A549 (cell line): ENCODE measurements at regions not wholly inside any gene's neighbourhood (a gene's known extent, or its start where the extent isn't known, plus 50 kb on each side); places are given as distances from the start of the nearest gene placed in this dataset.
"Not testable (repeated sequence)": the region's sequence is repeated elsewhere in the genome, so short reads cannot be mapped to it uniquely, and the experiment has no call there.

Source experiments
- CBX2 ChIP-seq: fragments of 200-600 bp; sonication (generic); IDR thresholded peaks from 2 replicates; pipeline ENCODE4 v1.6.1; 2016; ENCODE audit warnings: low read depth, mild to moderate bottlenecking, borderline replicate concordance
- EP300 ChIP-seq, 2 experiments: fragments of >200 bp; sonication (Bioruptor Twin); formaldehyde crosslinking; IDR thresholded peaks; 2 replicates in 1 of 2; 3 replicates in 1 of 2; pipeline ENCODE4 v1.6.1; 2016 to 2017
- GATA3 ChIP-seq: IDR thresholded peaks from 2 replicates; pipeline ENCODE4 v1.6.1; 2012; ENCODE audit warnings: borderline replicate concordance
- HDAC2 ChIP-seq: fragments of 200-600 bp; sonication (generic); IDR thresholded peaks from 2 replicates; pipeline ENCODE4 v1.6.1; 2016
- KDM1A ChIP-seq: fragments of 200-600 bp; sonication (generic); IDR thresholded peaks from 2 replicates; pipeline ENCODE4 v1.6.1; 2016; ENCODE audit warnings: low read depth, mild to moderate bottlenecking
- MAFK ChIP-seq: fragments of 450-650 bp; IDR thresholded peaks from 2 replicates; pipeline ENCODE4 v1.6.1; 2014; ENCODE audit not compliant: partially characterized antibody
- POLR2A ChIP-seq: IDR thresholded peaks from 2 replicates; pipeline ENCODE4 v1.6.1; 2012; ENCODE audit warnings: mild to moderate bottlenecking, low read length
- SMC3 ChIP-seq: fragments of >200 bp; sonication (Bioruptor Twin); formaldehyde crosslinking; IDR thresholded peaks from 3 replicates; pipeline ENCODE4 v1.6.1; 2018; ENCODE audit warnings: inconsistent platforms
- SREBF2 ChIP-seq: fragments of 450-650 bp; IDR thresholded peaks from 2 replicates; pipeline ENCODE4 v1.6.1; 2014; ENCODE audit warnings: mild to moderate bottlenecking, moderate library complexity
- TF ChIP-seq, protein P1 (sequence below): fragments of >200 bp; sonication (Bioruptor Twin); formaldehyde crosslinking; IDR thresholded peaks from 3 replicates; pipeline ENCODE4 v1.5.1; 2016
- TF ChIP-seq, protein P2 (sequence below): IDR thresholded peaks from 2 replicates; pipeline ENCODE4 v1.6.1; 2012

DNA sequence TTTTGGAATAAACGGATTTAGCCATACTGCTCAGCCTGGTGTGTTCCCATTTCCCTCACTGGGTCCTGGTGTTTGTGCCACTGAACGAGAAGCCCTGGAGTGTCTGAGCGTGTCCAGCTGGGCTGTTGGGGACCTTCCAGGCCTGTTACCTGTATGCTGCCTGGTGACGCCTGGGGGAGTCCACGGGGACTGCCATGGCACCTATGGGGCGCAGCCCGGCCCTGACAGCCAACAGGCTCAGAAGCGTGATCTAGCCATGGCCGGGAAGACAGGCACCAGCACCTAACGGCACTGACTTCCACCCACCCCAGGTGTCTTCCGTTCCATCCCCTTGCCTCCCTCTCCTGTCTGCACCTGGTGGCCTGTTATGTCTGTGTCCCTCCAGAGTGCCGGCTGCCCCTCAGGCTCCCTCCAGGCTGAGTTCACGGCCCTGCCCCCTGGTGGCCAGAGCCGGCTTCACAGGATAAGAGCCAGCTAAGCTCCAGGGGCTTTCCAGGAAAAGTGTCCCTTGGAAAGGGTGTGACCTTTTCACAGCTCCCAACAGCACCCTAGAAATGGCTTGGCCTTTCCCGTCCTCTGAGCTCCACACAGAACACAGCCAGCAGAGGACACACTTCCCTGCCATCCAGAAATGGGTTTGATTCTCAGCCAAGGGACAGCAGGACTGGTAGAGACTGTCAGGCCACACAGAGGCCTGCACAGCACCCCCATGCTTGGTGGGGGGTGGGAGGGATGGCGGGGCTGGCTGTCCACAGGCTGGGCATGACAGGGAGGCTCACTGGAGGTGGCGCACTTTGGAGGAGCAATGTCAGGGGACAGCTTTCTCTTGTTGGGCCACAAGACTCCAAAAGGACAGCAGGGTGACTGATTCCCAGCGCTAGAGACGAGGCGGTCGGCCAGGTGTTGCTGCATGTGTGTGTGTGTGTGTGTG is 64.0 kb upstream of the LYSMD4 start:
- TF ChIP-seq CBX2; POLR2A; MAFK; SMC3; KDM1A; SREBF2; HDAC2; EP300 (IDR thresholded peaks at IDR 0.05); GATA3: not testable (repeated sequence)
- TF ChIP-seq, protein P1, sequence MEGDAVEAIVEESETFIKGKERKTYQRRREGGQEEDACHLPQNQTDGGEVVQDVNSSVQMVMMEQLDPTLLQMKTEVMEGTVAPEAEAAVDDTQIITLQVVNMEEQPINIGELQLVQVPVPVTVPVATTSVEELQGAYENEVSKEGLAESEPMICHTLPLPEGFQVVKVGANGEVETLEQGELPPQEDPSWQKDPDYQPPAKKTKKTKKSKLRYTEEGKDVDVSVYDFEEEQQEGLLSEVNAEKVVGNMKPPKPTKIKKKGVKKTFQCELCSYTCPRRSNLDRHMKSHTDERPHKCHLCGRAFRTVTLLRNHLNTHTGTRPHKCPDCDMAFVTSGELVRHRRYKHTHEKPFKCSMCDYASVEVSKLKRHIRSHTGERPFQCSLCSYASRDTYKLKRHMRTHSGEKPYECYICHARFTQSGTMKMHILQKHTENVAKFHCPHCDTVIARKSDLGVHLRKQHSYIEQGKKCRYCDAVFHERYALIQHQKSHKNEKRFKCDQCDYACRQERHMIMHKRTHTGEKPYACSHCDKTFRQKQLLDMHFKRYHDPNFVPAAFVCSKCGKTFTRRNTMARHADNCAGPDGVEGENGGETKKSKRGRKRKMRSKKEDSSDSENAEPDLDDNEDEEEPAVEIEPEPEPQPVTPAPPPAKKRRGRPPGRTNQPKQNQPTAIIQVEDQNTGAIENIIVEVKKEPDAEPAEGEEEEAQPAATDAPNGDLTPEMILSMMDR: not testable (repeated sequence)
- TF ChIP-seq, protein P2, sequence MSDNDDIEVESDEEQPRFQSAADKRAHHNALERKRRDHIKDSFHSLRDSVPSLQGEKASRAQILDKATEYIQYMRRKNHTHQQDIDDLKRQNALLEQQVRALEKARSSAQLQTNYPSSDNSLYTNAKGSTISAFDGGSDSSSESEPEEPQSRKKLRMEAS: not testable (repeated sequence)
